Fibroblast of lung (primary cell): ENCODE measurements at regions not wholly inside any gene's neighbourhood (a gene's known extent, or its start where the extent isn't known, plus 50 kb on each side); places are given as distances from the start of the nearest gene placed in this dataset.

Experiments used
- DNase-seq, 2 donors: peaks; one replicate each; pipeline versions ENCODE4 v3.0.0 to v3.0.0-alpha.2; 2010; ENCODE audit warnings: low read depth in 2 of 2
- H2AFZ ChIP-seq: 2 replicates; pipeline ENCODE4 v1.5.1; 2012; ENCODE audit warnings: low read length, control low read depth, inconsistent platforms
- H3K27ac ChIP-seq: 2 replicates; pipeline ENCODE4 v1.5.1; 2011; ENCODE audit warnings: low read length, control low read depth; ENCODE audit not compliant: insufficient read depth
- H3K27me3 ChIP-seq: 2 replicates; pipeline ENCODE4 v1.5.1; 2011; ENCODE audit warnings: mild to moderate bottlenecking, low read length; ENCODE audit not compliant: control insufficient read depth, insufficient read depth
- H3K36me3 ChIP-seq: 2 replicates; pipeline ENCODE4 v1.5.1; 2011; ENCODE audit warnings: low read length; ENCODE audit not compliant: control insufficient read depth, insufficient read depth
- H3K4me1 ChIP-seq: 2 replicates; pipeline ENCODE4 v1.5.1; 2011; ENCODE audit warnings: low read length; ENCODE audit not compliant: control insufficient read depth, insufficient read depth; ENCODE audit errors: extremely low read depth
- H3K4me2 ChIP-seq: 2 replicates; pipeline ENCODE4 v1.5.1; 2011; ENCODE audit warnings: low read length, control low read depth; ENCODE audit not compliant: insufficient read depth; ENCODE audit errors: extremely low read depth
- H3K4me3 ChIP-seq, 4 experiments: fragments of 200-600 bp in 1 of 4; sonication (generic) in 1 of 4; replicated peaks in 1 of 4; 2 replicates each; pipeline ENCODE4 v1.5.1; 2011 to 2016; ENCODE audit warnings: low read length in 4 of 4, low read depth in 3 of 4, mild to moderate bottlenecking in 3 of 4, control low read depth in 2 of 4, inconsistent platforms in 1 of 4, mixed read lengths in 1 of 4; ENCODE audit not compliant: insufficient read depth in 1 of 4; ENCODE audit errors: control extremely low read depth in 1 of 4
- H3K79me2 ChIP-seq: 2 replicates; pipeline ENCODE4 v1.5.1; 2012; ENCODE audit warnings: mild to moderate bottlenecking, low read length, inconsistent platforms; ENCODE audit not compliant: control insufficient read depth, insufficient read depth
- H3K9ac ChIP-seq: 2 replicates; pipeline ENCODE4 v1.5.1; 2011; ENCODE audit warnings: mild to moderate bottlenecking, low read length, control low read depth; ENCODE audit not compliant: insufficient read depth
- H3K9me3 ChIP-seq: 2 replicates; pipeline ENCODE4 v1.5.1; 2012; ENCODE audit warnings: low read depth, low read length; ENCODE audit not compliant: control insufficient read depth, insufficient read depth
- H4K20me1 ChIP-seq: 2 replicates; pipeline ENCODE4 v1.5.1; 2011; ENCODE audit warnings: low read length; ENCODE audit not compliant: control insufficient read depth, insufficient read depth; ENCODE audit errors: extremely low read depth
- CTCF ChIP-seq, 2 donors: IDR thresholded peaks in 1 of 2; conservative IDR thresholded peaks in 1 of 2; 1 replicate in 1 of 2; 2 replicates in 1 of 2; pipeline ENCODE4 v1.5.1; 2011 to 2012; ENCODE audit warnings: low read length in 2 of 2, control low read depth in 1 of 2, inconsistent platforms in 1 of 2, low read depth in 1 of 2, mild to moderate bottlenecking in 1 of 2
- EZH2 ChIP-seq: IDR thresholded peaks from 2 replicates; pipeline ENCODE4 v1.5.1; 2012; ENCODE audit warnings: low read length, control low read depth, mild to moderate bottlenecking; ENCODE audit errors: missing control alignments

GRCh38 chr2:183825710-183826109 lies 701.5 kb downstream of the NUP35 start:
- Histone ChIP-seq H3K36me3 (no peaks in the 10 kb centered on the region), H3K9ac (no peak overlapping the region), H3K27me3 (no peaks in the 10 kb centered on the region), H3K4me3 (no peak overlapping the region), H3K27ac (no peak overlapping the region), H3K4me1 (no peaks in the 10 kb centered on the region), H3K79me2 (no peaks in the 10 kb centered on the region), H3K4me2 (no peak overlapping the region), H2AFZ (no peak overlapping the region), H3K9me3 (no peaks in the 10 kb centered on the region), H4K20me1 (no peaks in the 10 kb centered on the region)
- DNase-seq: no peak
- TF ChIP-seq CTCF (conservative IDR thresholded peaks at IDR 0.05 in 1 of 2, IDR thresholded peaks at IDR 0.05 in 1 of 2; ENCODE audit: low read depth in 1 of 2, low read length in 2 of 2) (no peak), EZH2 (no peak)

- H2AFZ ChIP-seq: no peak overlapping the region
- no peaks in the 10 kb centered on the region for H3K79me2 ChIP-seq
- no peaks in the 10 kb centered on the region for H3K27me3 ChIP-seq
- no peaks in the 10 kb centered on the region for H3K36me3 ChIP-seq
- TF ChIP-seq EZH2 (no peak), CTCF (conservative IDR thresholded peaks at IDR 0.05 in 1 of 2, IDR thresholded peaks at IDR 0.05 in 1 of 2; ENCODE audit: low read depth in 1 of 2, low read length in 2 of 2) (no peak)
- DNase-seq: no peak
- no peaks in the 10 kb centered on the region for H4K20me1 ChIP-seq
- H3K4me3 ChIP-seq: no peak overlapping the region
- no peaks in the 10 kb centered on the region for H3K9me3 ChIP-seq
- H3K9ac ChIP-seq: no peak overlapping the region
- H3K27ac ChIP-seq: no peak overlapping the region
- no peaks in the 10 kb centered on the region for H3K4me1 ChIP-seq
- no peak overlapping the region for H3K4me2 ChIP-seq
Observed at GRCh38 chr2:183829931-183830330, 705.7 kb downstream of the NUP35 start.

- Histone ChIP-seq H3K9ac (no peak overlapping the region), H3K4me2 (no peak overlapping the region), H3K4me3 (no peak overlapping the region), H2AFZ (no peak overlapping the region), H3K27ac (no peak overlapping the region), H4K20me1 (no peaks in the 10 kb centered on the region), H3K79me2 (no peaks in the 10 kb centered on the region), H3K4me1 (no peaks in the 10 kb centered on the region), H3K9me3 (no peaks in the 10 kb centered on the region), H3K36me3 (no peaks in the 10 kb centered on the region), H3K27me3 (no peaks in the 10 kb centered on the region)
- no peak for TF ChIP-seq EZH2
- TF ChIP-seq CTCF (conservative IDR thresholded peaks at IDR 0.05 in 1 of 2, IDR thresholded peaks at IDR 0.05 in 1 of 2; ENCODE audit: low read depth in 1 of 2, low read length in 2 of 2): no peak
- DNase-seq: no peak
Observed at GRCh38 chr2:183837157-183837556, 712.9 kb downstream of the NUP35 start.
